Adrenal gland (tissue), 9 donors: ENCODE measurements at regions not wholly inside any gene's neighbourhood (a gene's known extent, or its start where the extent isn't known, plus 50 kb on each side); places are given as distances from the start of the nearest gene placed in this dataset.

Source experiments
- DNase-seq, 7 donors: peaks; one replicate each; pipeline ENCODE4 v3.0.0-alpha.2; 2019 to 2020
- H3K27ac ChIP-seq, 5 donors: fragments of 200-600 bp; sonication (generic) in 4 of 5; 1 replicate in 3 of 5; 2 replicates in 2 of 5; pipeline versions ENCODE4 v1.5.1 to v1.8.0; 2016 to 2020; ENCODE audit warnings: mild to moderate bottlenecking in 1 of 5
- H3K27me3 ChIP-seq: fragments of 200-600 bp; 2 replicates; pipeline ENCODE4 v1.8.0; 2021
- H3K36me3 ChIP-seq, 2 donors: fragments of 200-600 bp; replicated peaks in 1 of 2; 1 replicate in 1 of 2; 2 replicates in 1 of 2; pipeline versions ENCODE4 v1.5.1 to v1.8.0; 2018 to 2022
- H3K4me1 ChIP-seq, 2 donors: fragments of 200-600 bp; replicated peaks in 1 of 2; 1 replicate in 1 of 2; 2 replicates in 1 of 2; pipeline versions ENCODE4 v1.5.1 to v1.8.0; 2018 to 2021
- H3K4me3 ChIP-seq, 4 donors: fragments of 200-600 bp; sonication (generic) in 3 of 4; one replicate each; pipeline ENCODE4 v1.5.1; 2016 to 2018
- H3K9me3 ChIP-seq, 3 donors: fragments of 200-600 bp; sonication (generic) in 1 of 3; replicated peaks in 1 of 3; 1 replicate in 2 of 3; 2 replicates in 1 of 3; pipeline versions ENCODE4 v1.5.1 to v1.8.0; 2016 to 2021
- POLR2A ChIP-seq, 2 donors: fragments of 450-650 bp; IDR thresholded peaks; one replicate each; pipeline ENCODE4 v1.6.1; 2017; ENCODE audit warnings: antibody characterized with exemption in 2 of 2, mild to moderate bottlenecking in 2 of 2, moderate library complexity in 1 of 2
- WGBS, 4 donors: extraction: QIAGEN DNeasy Blood & Tissue Kit in 2 of 4; methylation state at CpG; one replicate each; pipeline versions ENCODE4 v1.1.5 to v1.1.7; 2013 to 2017; 5-methylcytosine and 5-hydroxymethylcytosine counted together
- intact Hi-C, 2 donors: fragments of 100-400 bp; cut with DNase I; formaldehyde crosslinking; loops; one replicate each; pipeline versions ENCODE4 v1.14.1 to v1.15.0; 2022 to 2023
- TF ChIP-seq, protein P1 (sequence below), 6 experiments: fragments of 450-650 bp in 4 of 6; fragments of 200-600 bp in 2 of 6; sonication (generic) in 1 of 6; IDR thresholded peaks; 1 replicate in 5 of 6; 2 replicates in 1 of 6; pipeline versions ENCODE4 v1.5.1 to v1.8.0; 2016 to 2021; ENCODE audit warnings: antibody characterized with exemption in 6 of 6, mild to moderate bottlenecking in 2 of 6, moderate library complexity in 1 of 6
- donor health status: healthy with polysubstance abuse.
- donor health status: Bipolar disorder and iron deficiency.
- donor health status: DM: yes; HTN: yes; CAD: no.
- donor health status: DM: no; HTN: no; CAD: no.
- donor health status: DM: no; HTN: no; CAD: no.

DNA sequence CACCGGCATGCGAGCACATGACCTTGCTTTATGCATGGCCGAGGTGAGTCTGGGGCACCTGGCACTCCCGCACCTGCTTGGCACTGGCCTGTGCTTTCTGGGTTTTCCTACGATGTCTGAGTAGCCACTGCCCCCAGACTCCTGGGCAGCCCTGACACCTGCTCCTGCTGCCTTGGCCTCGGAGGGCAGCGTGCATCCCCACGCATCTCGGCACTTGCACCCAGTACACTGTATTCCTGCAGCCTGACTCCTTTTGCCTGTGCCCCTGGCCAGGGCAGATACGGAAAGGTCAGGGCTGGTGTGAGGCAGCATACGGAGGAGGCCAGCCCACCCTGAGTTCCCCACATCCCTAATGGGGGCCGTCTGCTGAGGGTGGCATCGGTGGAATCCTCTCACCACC, 340.6 kb downstream of the TEX29 start:
- no peak for DNase-seq
- Histone ChIP-seq H3K27ac (no peak overlapping the region), H3K9me3 (no peaks in the 10 kb centered on the region), H3K4me3 (no peak overlapping the region), H3K4me1 (no peaks in the 10 kb centered on the region), H3K36me3 (no peaks in the 10 kb centered on the region), H3K27me3 (no peaks in the 10 kb centered on the region)
- TF ChIP-seq, protein P1, sequence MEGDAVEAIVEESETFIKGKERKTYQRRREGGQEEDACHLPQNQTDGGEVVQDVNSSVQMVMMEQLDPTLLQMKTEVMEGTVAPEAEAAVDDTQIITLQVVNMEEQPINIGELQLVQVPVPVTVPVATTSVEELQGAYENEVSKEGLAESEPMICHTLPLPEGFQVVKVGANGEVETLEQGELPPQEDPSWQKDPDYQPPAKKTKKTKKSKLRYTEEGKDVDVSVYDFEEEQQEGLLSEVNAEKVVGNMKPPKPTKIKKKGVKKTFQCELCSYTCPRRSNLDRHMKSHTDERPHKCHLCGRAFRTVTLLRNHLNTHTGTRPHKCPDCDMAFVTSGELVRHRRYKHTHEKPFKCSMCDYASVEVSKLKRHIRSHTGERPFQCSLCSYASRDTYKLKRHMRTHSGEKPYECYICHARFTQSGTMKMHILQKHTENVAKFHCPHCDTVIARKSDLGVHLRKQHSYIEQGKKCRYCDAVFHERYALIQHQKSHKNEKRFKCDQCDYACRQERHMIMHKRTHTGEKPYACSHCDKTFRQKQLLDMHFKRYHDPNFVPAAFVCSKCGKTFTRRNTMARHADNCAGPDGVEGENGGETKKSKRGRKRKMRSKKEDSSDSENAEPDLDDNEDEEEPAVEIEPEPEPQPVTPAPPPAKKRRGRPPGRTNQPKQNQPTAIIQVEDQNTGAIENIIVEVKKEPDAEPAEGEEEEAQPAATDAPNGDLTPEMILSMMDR (IDR thresholded peaks at IDR 0.05), result no peak
- TF ChIP-seq POLR2A (IDR thresholded peaks at IDR 0.05), result no peak
- WGBS, 4 donors, result 65 to 83% (median 77%) methylated on average over 11 to 13 of the region's 13 CpGs
- intact Hi-C loops, result no loop called here

DNA sequence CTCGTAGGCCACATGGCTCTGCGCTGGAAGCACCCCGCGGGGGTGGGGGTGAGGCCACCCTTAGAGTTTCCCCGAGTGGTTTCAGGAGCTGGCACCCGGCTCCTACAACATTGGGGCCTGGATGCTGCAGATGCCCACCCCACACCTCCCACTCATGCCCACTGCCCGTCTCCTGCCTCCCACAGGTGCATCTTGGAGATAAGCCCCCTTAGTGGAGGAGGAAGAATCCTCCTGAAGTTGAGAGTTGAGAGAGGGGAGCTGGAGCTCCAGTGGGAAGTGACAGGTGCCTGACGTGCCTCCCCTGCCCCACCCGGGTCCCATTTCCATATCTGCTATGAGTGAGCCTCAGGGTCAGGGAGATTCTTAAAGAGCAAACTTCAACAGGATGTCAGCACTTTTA, 341.3 kb downstream of the TEX29 start:
- Histone ChIP-seq H3K4me1 (no peaks in the 10 kb centered on the region), H3K27ac (no peak overlapping the region), H3K4me3 (no peak overlapping the region), H3K36me3 (no peaks in the 10 kb centered on the region), H3K9me3 (no peaks in the 10 kb centered on the region), H3K27me3 (no peaks in the 10 kb centered on the region)
- WGBS, 4 donors, result 70 to 100% (median 87%) methylated on average over 1 to 9 of the region's 9 CpGs
- intact Hi-C loops, result no loop called here
- DNase-seq, result no peak
- TF ChIP-seq, protein P1 (IDR thresholded peaks at IDR 0.05), result no peak
- TF ChIP-seq POLR2A (IDR thresholded peaks at IDR 0.05), result no peak

DNA sequence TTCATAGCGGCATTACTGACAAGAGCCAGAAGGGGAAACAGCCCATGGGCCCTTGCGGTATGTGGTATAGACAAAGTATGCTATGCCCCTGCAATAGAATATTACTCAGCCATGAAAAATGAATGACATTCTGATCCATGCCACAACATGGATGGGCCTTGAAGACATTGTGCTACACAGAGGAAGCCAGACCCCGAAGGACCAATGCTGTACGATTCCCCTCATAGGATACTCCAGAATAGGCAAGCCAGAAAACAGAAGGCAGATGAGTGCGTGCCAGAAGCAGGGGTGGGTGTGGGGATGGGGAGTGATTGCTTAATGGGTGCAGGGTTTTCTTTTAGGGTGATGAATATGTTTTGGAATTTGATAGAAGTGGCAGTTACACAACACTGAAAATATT, 342.0 kb downstream of the TEX29 start:
- intact Hi-C loops, result no loop called here
- Histone ChIP-seq H3K36me3 (no peaks in the 10 kb centered on the region), H3K27ac (no peak overlapping the region), H3K4me3 (no peak overlapping the region), H3K27me3 (no peaks in the 10 kb centered on the region), H3K9me3 (no peaks in the 10 kb centered on the region), H3K4me1 (no peaks in the 10 kb centered on the region)
- DNase-seq, result no peak
- TF ChIP-seq POLR2A (IDR thresholded peaks at IDR 0.05), result no peak
- TF ChIP-seq, protein P1 (IDR thresholded peaks at IDR 0.05), result no peak
- 85 to 93% (median 91%) methylated on average over 4 to 5 of the region's 5 CpGs for WGBS, 4 donors

DNA sequence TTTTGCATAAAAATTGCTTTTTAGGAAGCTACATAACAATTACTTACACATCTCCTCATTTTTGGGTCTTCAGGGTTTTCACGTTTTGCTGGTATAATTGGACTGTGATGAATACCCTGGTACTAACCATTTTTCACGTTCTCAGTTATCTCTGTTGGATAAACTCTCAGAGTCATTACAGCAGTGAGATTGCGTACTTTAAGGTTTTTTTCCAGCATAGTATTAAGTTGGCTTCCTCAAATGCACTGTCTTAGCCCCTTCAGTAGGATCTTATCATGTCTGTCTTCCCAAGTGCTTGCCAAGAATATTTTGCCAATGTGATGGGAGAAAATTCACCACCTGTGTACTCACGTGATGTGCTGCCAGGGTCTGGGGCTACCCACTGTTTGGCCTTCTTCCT, 342.5 kb downstream of the TEX29 start:
- 57 to 67% (median 58%) methylated on average over 4 of the region's 4 CpGs for WGBS, 4 donors
- no peaks in the 10 kb centered on the region for H3K36me3 ChIP-seq
- H3K4me3 ChIP-seq, result no peak overlapping the region
- no peak for DNase-seq
- intact Hi-C loops, result no loop called here
- H3K4me1 ChIP-seq, result no peaks in the 10 kb centered on the region
- TF ChIP-seq, protein P1 (IDR thresholded peaks at IDR 0.05), result no peak
- no peak for TF ChIP-seq POLR2A (IDR thresholded peaks at IDR 0.05)
- no peak overlapping the region for H3K27ac ChIP-seq
- no peaks in the 10 kb centered on the region for H3K9me3 ChIP-seq
- H3K27me3 ChIP-seq, result no peaks in the 10 kb centered on the region
